ENCODE measurements at regions not wholly inside any gene's neighbourhood (a gene's known extent, or its start where the extent isn't known, plus 50 kb on each side); places are given as distances from the start of the nearest gene placed in this dataset.

GRCh38 chr9:75365196-75365595 lies 276.9 kb downstream of the OSTF1 start:
- WGBS (ENCODE audit: insufficient coverage) = 74% methylated on average over 1 of the region's 1 CpG
- no peaks in the 10 kb centered on the region for H3K27me3 ChIP-seq (ENCODE audit: control insufficient read depth, insufficient read depth, low read length)
- no peak overlapping the region for H3K4me3 Mint-ChIP-seq

GRCh38 chr9:75369989-75370388 lies 281.7 kb downstream of the OSTF1 start:
- Histone ChIP-seq H3K27me3 (ENCODE audit: control insufficient read depth, insufficient read depth, low read length) (no peaks in the 10 kb centered on the region), H3K27ac (ENCODE audit: low read length) (no peak overlapping the region), H3K4me3 (ENCODE audit: low read length) (no peak overlapping the region), H3K9me3 (ENCODE audit: control insufficient read depth, insufficient read depth, low read length) (no peaks in the 10 kb centered on the region), H3K36me3 (ENCODE audit: control insufficient read depth, insufficient read depth, low read length) (no peaks in the 10 kb centered on the region), H3K4me1 (ENCODE audit: control insufficient read depth, insufficient read depth, low read length) (no peaks in the 10 kb centered on the region)
- Mint-ChIP-seq H3K4me3 (no peak overlapping the region), H3K27me3 (ENCODE audit: low read depth in 2 of 2) (no peaks in the 10 kb centered on the region), H3K27ac (no peak overlapping the region), H3K9me3 (peaks cover 7 to 8% of the 10 kb centered on the region in 2 donors), H3K4me1 (no peaks in the 10 kb centered on the region), H3K36me3 (no peaks in the 10 kb centered on the region)
- intact Hi-C loops (cut with micrococcal nuclease) = no loop called here
- no peak for DNase-seq
- WGBS (ENCODE audit: insufficient coverage) = 81% methylated on average over 4 of the region's 5 CpGs
- no peak for ATAC-seq
- no peak for TF ChIP-seq CTCF (IDR thresholded peaks at IDR 0.05)

More at GRCh38 chr9:75365196-75365595, 276.9 kb downstream of the OSTF1 start:
- ATAC-seq (no peak), DNase-seq (no peak)
- no peaks in the 10 kb centered on the region for H3K4me1 ChIP-seq (ENCODE audit: control insufficient read depth, insufficient read depth, low read length)
- intact Hi-C loops (cut with micrococcal nuclease) = no loop called here
- no peak for TF ChIP-seq CTCF (IDR thresholded peaks at IDR 0.05)
- H3K9me3 ChIP-seq (ENCODE audit: control insufficient read depth, insufficient read depth, low read length) = peaks cover 15% of the 10 kb centered on the region
- Mint-ChIP-seq H3K36me3 (peaks cover 20% of the 10 kb centered on the region), H3K27me3 (ENCODE audit: low read depth in 2 of 2) (no peaks in the 10 kb centered on the region), H3K9me3 (peaks cover 3 to 9% of the 10 kb centered on the region in 2 donors), H3K27ac (no peak overlapping the region), H3K4me1 (no peaks in the 10 kb centered on the region)
- H3K27ac ChIP-seq (ENCODE audit: low read length) = no peak overlapping the region
- no peak overlapping the region for H3K4me3 ChIP-seq (ENCODE audit: low read length)
- no peaks in the 10 kb centered on the region for H3K36me3 ChIP-seq (ENCODE audit: control insufficient read depth, insufficient read depth, low read length)

- WGBS (ENCODE audit: insufficient coverage) = 89% methylated on average over 3 of the region's 3 CpGs
- intact Hi-C loops (cut with micrococcal nuclease) = no loop called here
- ATAC-seq = no peak
- H3K27ac ChIP-seq (ENCODE audit: low read length) = no peak overlapping the region
- no peak for DNase-seq
- no peak overlapping the region for H3K4me3 ChIP-seq (ENCODE audit: low read length)
- Mint-ChIP-seq H3K27me3 (ENCODE audit: low read depth in 2 of 2) (no peaks in the 10 kb centered on the region), H3K4me3 (no peak overlapping the region), H3K27ac (no peak overlapping the region), H3K9me3 (peaks cover 6 to 9% of the 10 kb centered on the region in 2 donors), H3K36me3 (no peaks in the 10 kb centered on the region), H3K4me1 (no peaks in the 10 kb centered on the region)
- TF ChIP-seq CTCF (IDR thresholded peaks at IDR 0.05) = no peak
- no peaks in the 10 kb centered on the region for H3K27me3 ChIP-seq (ENCODE audit: control insufficient read depth, insufficient read depth, low read length)
- no peaks in the 10 kb centered on the region for H3K4me1 ChIP-seq (ENCODE audit: control insufficient read depth, insufficient read depth, low read length)
- no peaks in the 10 kb centered on the region for H3K9me3 ChIP-seq (ENCODE audit: control insufficient read depth, insufficient read depth, low read length)
- no peaks in the 10 kb centered on the region for H3K36me3 ChIP-seq (ENCODE audit: control insufficient read depth, insufficient read depth, low read length)
These were observed 284.4 kb downstream of the OSTF1 start for GRCh38 chr9:75372499-75373268.

All from natural killer cell (primary cell).